Activated gamma-delta T cell (primary cell): ENCODE measurements at regions not wholly inside any gene's neighbourhood (a gene's known extent, or its start where the extent isn't known, plus 50 kb on each side); places are given as distances from the start of the nearest gene placed in this dataset.
A peak's percentile ranks its signal among the peaks of the same experiment; 100 is the strongest.

Experiments
- DNase-seq: peaks from one replicate; lab custom pipeline; 2025; lab: John Stamatoyannopoulos, UW

DNA sequence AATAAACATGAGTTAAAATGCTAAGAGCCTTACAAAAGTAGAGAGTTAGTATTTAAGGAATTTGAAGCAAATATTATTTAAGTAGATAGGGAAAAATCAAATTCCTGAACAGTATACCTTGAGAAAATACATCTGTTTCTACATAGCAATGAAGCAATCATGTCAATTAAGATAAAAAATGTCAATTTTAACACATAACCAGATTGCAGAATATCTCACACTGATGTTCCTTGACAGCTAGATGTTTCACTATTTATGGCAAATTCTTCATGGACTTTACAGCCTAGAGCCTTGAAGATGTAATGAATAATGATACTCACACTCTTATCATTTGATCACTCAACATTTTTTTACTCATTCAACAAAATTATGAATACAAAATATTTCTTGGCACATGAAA, 708.2 kb upstream of the PTPRD start:
- DNase-seq, result no peak

DNA sequence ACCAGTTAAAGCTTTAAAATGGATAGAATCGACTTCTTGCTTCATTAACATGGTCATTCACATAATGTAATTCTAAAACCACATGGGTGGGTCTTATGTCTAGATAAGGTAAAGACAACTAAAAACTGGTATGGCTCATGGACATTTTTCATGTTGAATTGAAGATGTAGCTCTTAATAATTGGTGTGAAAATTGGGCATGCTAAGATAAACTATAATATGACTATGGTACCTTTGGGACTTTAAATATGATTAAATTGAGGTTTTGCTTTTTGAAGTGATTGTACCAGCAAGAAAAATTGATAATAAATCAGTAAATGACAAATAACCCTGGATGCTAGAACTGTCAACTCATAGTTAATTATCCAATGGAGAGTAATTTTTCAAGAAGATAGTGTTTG, 710.7 kb upstream of the PTPRD start:
- DNase-seq, result no peak

DNA sequence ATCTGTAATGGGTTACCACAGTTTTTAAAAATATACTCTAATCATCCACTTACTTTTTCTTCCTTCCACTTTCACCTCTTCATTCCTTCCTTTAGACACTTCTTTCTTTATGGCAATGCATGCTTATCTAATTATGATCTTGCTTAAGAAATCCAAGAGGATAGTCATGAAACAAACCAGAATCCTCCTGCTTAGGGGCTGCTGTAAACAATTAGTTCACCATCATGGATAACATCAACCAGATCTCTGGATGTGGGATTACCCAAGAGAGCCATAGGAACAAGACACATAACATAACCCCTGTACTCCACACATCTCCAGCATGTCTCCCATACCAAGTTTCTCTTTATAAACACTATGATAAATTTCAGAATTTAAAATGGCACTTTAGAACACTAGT, 713.4 kb upstream of the PTPRD start:
- no peak for DNase-seq

DNA sequence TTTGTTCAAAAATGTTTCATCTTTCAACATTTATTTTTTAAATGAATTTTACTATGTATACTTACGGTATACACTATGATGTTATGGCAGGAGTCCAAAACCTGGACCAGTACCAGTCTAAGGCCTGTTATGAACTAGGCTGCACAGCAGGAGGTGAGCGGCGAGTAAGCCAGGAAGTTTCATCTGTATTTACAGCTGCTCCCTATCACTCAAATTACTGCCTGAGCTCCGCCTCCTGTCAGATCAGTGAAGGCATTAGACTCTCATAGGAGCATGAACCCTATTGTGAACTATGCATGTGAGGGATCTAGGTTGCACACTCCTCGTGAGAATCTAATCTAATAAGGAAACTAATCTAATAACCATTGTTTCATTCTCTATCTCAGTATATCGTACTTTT, 715.5 kb upstream of the PTPRD start:
- DNase-seq, result no peak

DNA sequence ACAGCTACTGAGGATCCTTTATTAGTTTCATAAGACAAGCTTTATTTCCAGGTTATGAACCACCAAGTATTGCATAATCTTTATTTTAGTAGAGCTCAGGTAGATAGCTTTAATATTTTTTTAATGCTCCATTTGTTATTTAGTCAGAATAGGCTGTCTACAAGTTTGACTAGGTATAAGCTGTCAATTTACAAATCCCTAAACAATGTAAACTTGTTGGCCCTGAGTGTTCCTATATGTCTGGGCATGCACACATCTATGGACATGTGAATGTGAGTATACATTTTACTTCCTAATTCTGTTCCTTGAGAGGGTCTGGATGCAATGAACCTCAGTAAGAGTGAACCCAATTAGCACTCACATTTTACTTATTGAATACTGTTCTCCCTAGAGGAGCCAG, 722.2 kb upstream of the PTPRD start:
- no peak for DNase-seq

DNA sequence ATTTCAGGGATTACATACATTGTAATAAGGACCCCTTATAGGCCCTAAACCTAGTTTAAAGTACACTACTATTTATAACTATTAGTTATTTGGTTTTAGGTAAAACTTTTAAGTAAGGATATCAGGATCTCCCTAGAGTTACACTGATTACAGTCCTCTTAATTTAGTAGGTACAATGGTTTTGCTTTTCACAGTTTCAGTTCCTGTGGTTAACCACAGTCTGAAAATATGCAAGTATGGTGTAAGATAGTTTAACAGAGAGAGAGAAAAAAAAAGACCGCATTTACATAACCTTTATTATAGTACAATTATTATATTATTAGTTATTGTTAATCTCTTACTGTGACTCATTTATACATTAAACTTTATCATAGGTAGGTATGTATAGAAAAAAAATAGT, 725.3 kb upstream of the PTPRD start:
- no peak for DNase-seq

DNA sequence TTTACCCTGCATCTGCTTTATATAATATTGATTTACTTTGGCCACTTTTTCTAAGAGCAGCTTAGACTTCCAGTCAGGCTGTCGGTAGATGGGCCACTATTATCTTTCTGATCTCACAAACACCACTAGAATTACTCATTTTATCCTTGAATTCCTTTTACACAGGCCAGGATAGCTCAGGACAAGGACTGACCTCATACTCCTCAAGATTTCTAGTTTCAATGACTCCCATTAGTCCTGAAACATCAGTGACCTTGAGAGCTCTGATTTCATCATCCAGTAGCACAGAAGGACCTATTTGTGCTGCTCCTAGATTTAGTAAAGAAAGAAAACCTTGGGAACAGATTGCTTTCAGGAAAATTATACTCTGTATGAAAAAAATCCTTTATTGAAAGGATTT, 727.9 kb upstream of the PTPRD start:
- no peak for DNase-seq

DNA sequence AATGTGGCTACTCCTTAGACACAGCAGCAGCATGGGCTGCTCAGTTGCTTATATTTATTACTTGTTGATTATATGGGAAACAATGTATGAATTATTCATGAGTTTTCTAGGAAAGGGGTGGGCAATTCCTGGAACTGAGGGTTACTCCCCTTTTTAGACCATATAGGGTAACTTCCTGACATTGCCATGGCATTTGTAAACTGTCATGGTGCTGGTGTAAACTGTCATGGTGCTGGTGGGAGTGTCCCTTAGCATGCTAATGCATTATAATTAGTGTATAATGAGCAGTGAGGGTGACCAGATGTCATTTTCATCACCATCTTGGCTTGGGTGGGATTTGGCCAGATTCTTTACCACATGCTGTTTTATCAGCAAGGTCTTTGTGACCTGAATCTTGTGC, 734.6 kb upstream of the PTPRD start:
- no peak for DNase-seq

DNA sequence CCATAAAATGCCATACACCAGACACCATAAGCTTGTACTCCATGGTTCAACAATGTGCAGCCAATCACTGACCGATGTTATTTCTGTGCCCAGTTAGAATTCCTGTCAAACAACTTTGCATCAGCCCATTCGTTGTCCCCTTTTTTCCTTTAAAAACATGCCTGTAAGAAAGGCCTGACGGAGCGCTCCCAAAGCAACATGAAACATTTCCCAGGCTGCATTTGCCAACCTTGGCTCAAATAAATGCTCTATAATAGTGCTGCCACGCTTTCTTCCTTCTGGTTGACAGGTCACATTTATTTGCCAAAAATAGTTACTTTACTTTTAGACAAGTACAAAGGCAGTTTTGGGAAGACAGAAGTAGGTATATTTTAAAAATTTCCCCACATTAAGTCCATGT, 735.6 kb upstream of the PTPRD start:
- DNase-seq, result no peak

DNA sequence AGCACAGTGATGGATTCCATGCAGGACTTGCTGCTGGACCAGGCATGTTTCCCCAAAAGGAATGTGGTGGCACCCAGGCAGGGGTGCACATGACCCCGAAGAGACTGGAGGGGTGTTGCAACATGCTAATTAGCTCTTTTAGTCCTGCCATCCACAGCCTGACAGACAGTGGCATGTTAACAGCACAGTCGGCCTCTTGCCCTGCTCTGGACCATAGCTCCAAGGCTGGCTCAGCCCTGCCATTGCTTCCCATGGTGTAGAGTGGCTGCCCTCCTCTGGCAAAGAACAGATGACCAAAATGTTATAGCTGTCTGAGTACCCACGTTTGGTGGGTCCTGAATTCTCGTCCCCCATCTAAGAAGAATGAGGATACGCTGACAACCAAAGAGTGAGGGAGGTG, 736.4 kb upstream of the PTPRD start:
- DNase-seq, result no peak

DNA sequence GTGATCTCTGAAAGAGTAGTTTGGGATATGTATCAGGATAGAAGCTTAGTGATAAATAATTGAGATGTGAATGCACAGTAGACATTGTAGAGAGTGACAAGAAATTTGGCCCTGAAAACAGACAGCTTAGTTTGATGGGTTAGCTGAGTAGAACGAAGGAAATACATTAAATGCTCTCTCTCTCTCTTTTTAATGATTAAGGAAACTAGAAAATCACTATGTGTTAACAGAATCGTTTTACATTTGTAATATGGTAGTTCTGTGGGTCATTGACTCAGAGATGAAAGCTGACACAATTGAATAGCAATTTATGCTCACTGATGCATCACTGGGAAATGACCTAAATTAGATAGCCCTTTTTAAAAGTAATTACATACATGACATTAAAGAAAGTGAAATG, 739.8 kb upstream of the PTPRD start:
- DNase-seq, result no peak

DNA sequence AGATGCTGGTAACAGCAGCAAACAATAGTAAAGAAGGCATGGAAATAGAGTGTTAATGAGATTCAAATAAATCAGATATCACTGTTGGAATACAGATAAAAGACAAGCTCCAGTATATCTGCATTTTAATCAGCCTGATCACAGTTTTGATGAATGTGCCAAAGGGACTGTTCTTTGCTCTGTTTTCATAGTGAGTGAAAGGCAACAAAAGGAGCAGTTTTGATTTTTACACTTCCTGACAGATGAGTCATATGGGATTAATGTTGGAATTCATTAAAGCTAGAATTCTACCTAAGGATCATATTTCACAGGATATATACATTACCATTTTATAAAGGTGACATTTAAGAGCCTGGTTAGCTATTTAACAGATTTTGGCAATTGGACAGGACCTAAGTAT, 743.3 kb upstream of the PTPRD start:
- no peak for DNase-seq

DNA sequence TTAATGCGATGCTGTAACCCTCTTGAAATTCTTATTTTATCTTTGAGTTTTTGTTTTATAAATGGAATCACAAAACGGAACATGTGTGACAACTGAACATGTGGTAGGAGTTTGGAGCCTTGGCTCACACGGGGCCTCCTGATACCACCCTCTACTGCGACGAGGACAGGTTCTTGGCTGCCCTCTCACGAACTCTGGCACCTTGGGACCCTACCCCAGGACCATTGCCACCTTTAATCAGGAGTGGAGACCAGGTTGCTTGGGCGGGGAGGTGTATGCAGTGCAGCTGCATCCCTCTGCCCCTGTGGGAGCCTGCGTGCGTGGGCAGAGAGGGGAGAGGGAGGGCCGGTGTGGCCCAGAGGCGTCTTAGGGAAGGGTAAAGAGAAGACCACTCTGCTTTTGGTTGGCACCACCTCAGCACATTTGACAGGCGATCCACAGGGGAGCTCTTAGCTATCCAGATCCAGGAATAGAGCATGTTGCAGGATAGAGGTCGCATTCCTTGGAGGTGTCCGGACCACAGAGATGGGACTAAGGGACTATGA, 753.9 kb upstream of the PTPRD start:
- peak; percentile 6 for DNase-seq

DNA sequence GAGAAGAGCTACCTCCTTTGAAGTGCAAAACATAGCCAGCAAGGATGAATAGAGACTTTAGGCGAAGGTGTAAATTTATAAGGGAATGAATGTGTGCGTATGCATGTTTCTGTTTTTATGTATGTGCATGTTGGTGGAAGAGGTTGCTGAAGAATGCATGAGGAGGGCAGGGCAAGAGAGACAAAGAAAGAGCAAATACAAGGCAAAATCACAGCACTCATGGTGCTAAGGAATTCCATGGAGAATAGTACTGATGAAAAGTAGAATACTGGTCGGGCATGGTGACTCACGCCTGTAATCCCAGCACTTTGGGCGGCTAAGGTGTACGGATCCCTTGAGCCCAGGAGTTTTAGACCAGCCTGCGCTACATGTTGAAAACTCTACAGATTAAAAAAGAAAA, 762.1 kb upstream of the PTPRD start:
- DNase-seq, result no peak

DNA sequence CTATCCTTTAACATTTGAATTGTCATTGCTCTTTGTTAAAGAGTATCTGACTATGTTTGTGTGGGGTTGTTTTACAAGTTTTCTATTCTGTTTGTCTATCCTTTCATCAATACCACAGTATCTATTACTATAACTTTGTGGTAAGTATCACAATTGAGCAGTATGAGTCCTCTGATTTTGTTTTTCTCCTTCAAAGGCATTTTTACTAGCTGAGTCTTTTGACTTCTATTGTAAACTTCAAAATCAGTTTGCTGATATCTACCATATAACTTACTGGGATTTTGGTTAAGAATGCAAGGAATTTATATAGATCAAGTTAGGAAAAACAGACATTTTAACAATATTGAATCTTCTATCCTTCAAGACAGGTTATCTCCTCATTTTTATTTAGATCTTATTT, 789.8 kb upstream of the PTPRD start:
- DNase-seq, result no peak

DNA sequence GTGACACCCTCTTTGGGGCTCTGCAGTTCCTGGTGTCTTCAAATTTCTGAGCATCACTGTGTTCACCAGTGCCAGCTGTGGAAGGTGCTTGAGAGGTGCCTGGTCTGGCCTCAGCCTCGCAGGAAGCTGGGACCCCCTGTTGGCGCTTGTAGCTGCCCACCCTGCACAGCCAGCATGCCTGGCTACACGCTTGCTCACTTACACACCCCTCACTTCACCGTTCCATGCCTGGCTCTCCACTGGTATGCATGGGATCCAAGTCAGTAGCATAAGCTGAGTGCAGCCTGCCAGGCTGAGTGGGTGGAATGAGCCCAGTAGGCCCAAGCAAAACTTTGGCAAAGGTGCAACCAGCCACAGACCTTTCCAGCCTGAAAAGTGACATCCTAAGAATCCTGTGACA, 801.4 kb upstream of the PTPRD start:
- no peak for DNase-seq

DNA sequence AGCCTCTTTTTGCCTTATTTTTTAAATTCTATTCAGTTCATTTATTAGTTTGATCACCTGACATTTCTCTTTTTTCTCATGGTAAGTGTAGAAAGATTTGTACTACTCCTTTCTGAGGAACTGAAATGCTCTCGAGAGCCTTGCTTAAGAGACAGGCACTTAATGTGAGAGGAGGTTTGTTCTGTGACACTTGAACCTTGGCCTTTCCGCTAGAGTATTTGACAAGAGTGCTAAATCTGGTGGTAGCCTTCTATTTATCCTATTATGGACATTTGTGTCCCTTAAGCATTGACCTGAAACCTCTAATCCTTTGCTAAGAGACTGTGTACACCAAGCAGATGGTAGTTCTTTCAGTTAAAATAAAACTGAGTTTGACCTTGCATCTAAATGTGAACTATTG, 805.0 kb upstream of the PTPRD start:
- DNase-seq, result no peak

DNA sequence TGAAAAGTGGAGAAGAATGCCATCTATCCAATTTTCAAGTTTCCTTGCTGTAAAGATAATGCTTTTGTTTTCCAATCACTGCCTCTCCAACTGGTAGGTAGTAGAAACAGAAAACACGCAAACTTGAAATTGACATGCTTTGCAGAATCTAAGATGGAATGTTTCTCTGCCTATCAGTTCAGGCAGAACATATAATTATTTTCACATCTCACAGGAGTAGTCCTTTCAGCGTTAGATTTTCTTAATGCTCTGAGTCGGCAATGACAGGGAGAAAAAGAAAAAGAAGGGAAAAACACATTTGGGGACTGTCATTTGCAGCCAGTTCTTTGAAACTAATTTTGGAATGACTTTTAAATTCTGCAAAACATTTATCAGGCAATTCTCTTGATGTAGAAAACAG, 818.7 kb upstream of the PTPRD start:
- DNase-seq, result no peak

DNA sequence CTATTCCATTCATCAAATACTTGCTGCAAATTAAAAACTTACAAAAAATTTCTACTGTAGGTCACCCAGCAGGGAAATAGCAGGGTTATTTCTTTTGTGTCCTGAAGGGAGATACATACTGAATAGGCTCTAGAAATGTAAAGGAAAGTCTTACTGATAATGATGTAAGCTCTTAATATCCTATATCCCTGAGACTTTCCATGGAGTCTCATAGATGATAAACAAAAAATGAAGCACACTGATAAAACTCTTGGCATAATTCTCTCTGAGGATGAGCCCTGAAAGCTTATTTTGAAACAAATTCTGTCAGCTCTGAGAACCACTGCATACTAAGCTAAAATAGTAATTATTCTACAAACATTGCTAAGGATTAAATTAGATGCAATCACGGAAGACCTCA, 819.6 kb upstream of the PTPRD start:
- DNase-seq, result no peak

DNA sequence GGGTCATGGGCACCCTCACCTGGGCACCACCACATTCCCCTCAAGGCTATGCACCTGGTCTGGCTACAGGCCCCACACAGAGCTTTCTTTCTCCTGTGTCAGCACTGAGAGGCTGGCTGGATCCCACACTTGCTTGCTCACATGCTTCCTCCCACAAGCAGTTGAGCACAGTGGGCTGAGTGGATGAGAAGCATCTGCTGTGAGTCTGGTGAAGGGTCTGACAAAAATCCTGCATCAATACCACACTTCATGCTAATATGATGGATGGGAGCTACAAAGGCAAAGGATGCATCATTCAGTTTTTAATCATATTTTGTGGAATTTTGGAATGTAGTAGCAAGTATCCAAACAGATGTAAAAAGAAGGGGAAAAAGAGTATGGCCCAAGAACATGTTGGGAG, 830.8 kb upstream of the PTPRD start:
- DNase-seq, result no peak

DNA sequence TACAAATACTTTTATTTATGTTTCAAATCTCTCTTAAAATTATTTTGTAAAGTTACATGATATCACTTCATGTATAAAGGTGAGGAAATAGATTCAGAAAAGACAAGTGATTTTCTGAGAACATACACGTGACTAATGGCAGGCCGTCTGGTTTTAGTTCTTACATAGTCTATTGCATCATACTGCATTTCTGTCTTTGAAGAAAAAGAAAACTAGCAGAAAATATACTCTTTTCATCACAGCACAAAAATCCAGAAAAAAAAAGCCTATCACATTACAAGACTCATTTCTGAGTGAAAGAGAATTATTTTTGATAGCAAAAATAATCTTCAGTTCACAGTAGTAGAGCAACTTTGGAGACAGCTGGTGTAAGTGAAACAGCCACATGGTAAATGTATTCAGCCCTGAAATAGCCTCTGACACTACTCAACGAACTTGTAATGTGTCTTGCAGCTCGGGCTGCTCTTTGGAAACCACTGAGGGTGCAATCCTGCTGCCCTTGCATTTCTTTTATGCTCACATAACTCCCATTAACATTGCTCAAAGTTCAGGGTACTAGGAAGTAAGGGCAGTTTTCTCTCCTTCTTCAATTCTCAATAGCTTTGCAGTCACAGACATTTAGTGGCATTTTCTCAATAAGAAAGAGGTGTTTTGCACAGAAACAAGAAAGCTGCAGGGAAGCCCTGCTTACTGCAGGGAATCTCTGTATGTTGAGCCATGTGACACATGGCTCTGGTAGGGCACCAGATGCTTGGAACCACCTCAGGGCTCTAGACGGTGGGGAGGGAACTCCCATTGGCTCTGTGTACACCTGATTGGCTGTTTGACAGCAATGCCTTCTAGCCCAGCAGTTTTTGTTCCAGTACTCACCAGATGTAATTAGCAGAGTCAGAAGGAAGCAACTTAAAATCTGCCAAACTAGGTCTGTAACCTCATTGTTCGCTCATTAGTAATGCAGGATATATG, 845.3 kb upstream of the PTPRD start:
- no peak for DNase-seq

DNA sequence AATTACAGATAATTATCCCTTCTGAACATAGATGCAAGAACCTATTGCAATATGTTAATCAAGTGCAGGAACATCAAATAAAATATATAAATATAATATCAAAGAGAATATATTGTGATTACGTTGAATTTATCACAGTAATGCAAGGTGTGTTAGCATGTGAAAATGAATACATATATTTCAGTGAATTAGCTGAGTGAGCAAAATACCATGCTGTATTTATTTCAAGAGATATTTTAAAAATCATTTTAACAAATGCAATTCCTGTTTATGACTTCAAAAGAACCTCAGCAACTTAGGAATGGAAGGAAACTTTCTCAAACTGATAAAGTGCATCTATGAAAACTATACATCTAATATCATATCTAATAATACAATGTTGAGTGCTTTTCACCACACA, 856.9 kb upstream of the PTPRD start:
- no peak for DNase-seq

DNA sequence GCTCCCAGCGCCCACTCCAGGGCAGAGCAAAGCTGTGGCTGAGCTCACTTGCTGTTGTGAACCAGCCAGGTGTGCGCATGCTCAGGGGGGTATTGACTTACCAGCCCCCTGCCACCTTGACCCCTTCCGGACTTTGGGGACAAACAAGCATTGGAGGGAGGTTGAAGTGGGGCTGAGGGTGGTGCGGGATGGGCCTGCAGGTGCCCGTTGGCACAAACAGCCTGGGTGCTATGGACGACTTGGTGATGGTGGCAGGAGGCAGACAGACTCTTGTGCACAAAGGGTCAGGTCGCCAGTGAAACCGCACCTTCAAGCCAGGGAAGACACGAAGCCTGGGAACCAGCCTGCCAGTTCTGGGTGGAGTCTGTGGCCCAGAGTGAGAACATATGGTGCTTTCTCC, 858.5 kb upstream of the PTPRD start:
- DNase-seq, result no peak

DNA sequence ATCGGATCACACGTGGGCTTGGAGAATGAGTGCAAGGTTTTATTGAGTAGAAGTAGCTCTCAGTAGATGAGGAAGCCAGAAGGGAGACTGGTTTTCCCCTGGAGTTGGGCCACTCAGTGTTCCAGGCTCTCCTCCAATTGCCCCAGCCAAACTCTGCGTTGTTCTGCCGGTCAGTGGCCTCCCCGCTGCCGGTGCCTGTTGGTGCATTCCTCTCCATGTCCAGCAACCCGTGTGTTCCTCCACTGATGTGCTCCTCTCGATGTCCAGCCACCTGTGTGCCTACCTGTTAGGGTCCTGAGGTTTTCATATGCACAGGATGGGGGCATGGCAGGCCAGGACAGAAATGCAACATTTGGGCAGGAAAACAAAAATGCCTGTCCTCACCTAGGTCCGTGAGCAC, 888.0 kb upstream of the PTPRD start:
- no peak for DNase-seq
